Muscle of leg (tissue), 3 donors: ENCODE measurements at regions not wholly inside any gene's neighbourhood (a gene's known extent, or its start where the extent isn't known, plus 50 kb on each side); places are given as distances from the start of the nearest gene placed in this dataset.

Experiments used
- DNase-seq: peaks from one replicate; pipeline ENCODE4 v3.0.0; 2013
- H3K27ac ChIP-seq: one replicate; pipeline ENCODE4 v1.5.1; 2013; ENCODE audit warnings: mild to moderate bottlenecking, low read length, control low read depth
- H3K27me3 ChIP-seq: one replicate; pipeline ENCODE4 v1.6.1; 2013; ENCODE audit warnings: low read length; ENCODE audit not compliant: control insufficient read depth, insufficient read depth
- H3K36me3 ChIP-seq: one replicate; pipeline ENCODE4 v1.6.1; 2013; ENCODE audit warnings: low read length; ENCODE audit not compliant: control insufficient read depth, insufficient read depth
- H3K4me1 ChIP-seq: one replicate; pipeline ENCODE4 v1.6.1; 2013; ENCODE audit warnings: low read length; ENCODE audit not compliant: control insufficient read depth, insufficient read depth
- H3K4me3 ChIP-seq: one replicate; pipeline ENCODE4 v1.5.1; 2013; ENCODE audit warnings: low read length, control low read depth
- H3K9me3 ChIP-seq: replicated peaks from 2 replicates; pipeline ENCODE4 v1.6.1; 2013; ENCODE audit warnings: low read depth, low read length; ENCODE audit not compliant: control insufficient read depth
- WGBS: methylation state at CpG from one replicate; pipeline ENCODE4 v1.1.5; 2013; ENCODE audit warnings: missing lambda C conversion rate; ENCODE audit not compliant: insufficient coverage; 5-methylcytosine and 5-hydroxymethylcytosine counted together

DNA sequence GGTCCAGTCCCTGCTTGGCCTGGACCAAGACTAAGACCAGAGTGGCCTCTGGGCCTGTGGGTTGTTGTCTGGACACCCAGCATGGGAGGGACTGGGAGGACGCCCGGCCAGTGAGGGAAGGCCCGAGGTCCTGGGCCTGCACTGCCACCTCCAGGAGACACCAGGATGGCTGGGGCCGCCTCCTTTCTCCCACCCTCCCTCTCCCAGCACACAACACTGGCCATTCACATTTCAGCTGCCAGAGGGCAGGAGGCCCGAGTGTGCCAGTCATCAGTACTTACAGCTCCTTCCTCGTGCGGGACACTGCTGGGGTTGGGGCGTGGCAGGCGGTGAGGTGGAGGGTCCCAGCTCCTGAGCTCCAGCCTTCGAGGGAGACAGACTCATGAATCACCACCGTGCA lies 133.5 kb downstream of the ASB1 start:
- H3K27me3 ChIP-seq, result peaks cover 16% of the 10 kb centered on the region
- no peak for DNase-seq
- H3K27ac ChIP-seq, result no peak overlapping the region
- no peaks in the 10 kb centered on the region for H3K36me3 ChIP-seq
- peaks cover 3% of the 10 kb centered on the region for H3K4me1 ChIP-seq
- no peak overlapping the region for H3K4me3 ChIP-seq
- no peaks in the 10 kb centered on the region for H3K9me3 ChIP-seq
- 78% methylated on average over 11 of the region's 11 CpGs for WGBS

- Histone ChIP-seq H3K9me3 (no peaks in the 10 kb centered on the region), H3K27me3 (peaks cover 18% of the 10 kb centered on the region), H3K36me3 (no peaks in the 10 kb centered on the region), H3K4me3 (no peak overlapping the region), H3K27ac (no peak overlapping the region), H3K4me1 (peaks cover 9% of the 10 kb centered on the region)
- 71% methylated on average over 2 of the region's 6 CpGs for WGBS
- DNase-seq, result no peak
Measured at GRCh38 chr2:238561230-238561629, 134.5 kb downstream of the ASB1 start.

DNA sequence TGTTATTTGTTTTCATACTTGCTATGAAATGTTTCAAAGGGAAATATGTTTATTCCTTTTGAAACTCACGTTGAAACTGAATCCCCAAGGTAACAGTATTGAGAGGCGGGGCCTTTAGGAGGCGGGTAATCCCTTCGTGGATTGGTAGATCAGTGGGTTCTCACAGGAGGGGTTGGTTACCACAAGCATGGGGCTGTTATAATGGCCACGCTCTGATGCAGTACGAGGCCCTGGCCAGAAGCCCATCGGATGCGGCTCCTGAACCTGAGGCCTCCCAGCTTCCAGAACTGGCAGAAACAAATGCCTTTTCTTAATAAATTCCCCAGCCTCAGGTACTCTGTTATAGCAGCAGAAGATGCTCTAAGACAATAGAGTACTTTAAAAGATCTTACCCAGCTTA lies 135.7 kb downstream of the ASB1 start:
- no peaks in the 10 kb centered on the region for H3K9me3 ChIP-seq
- H3K27me3 ChIP-seq, result peaks cover 19% of the 10 kb centered on the region
- no peak overlapping the region for H3K4me3 ChIP-seq
- WGBS, result 63% methylated on average over 5 of the region's 8 CpGs
- no peaks in the 10 kb centered on the region for H3K36me3 ChIP-seq
- H3K27ac ChIP-seq, result no peak overlapping the region
- no peak for DNase-seq
- H3K4me1 ChIP-seq, result peaks cover 9% of the 10 kb centered on the region

GRCh38 chr2:238563551-238563950 lies 136.8 kb downstream of the ASB1 start:
- H3K9me3 ChIP-seq, result no peaks in the 10 kb centered on the region
- peak; percentile 39 for DNase-seq
- H3K27ac ChIP-seq, result no peak overlapping the region
- no peak overlapping the region for H3K4me3 ChIP-seq
- no CpG with 5 or more reads among the region's 10 CpGs for WGBS
- peaks cover 17% of the 10 kb centered on the region for H3K4me1 ChIP-seq
- H3K27me3 ChIP-seq, result peaks cover 21% of the 10 kb centered on the region
- no peaks in the 10 kb centered on the region for H3K36me3 ChIP-seq

- 65% methylated on average over 11 of the region's 16 CpGs for WGBS
- Histone ChIP-seq H3K4me3 (no peak overlapping the region), H3K4me1 (peaks cover 25% of the 10 kb centered on the region)
Measured at GRCh38 chr2:238564286-238564920, 137.7 kb downstream of the ASB1 start.

DNA sequence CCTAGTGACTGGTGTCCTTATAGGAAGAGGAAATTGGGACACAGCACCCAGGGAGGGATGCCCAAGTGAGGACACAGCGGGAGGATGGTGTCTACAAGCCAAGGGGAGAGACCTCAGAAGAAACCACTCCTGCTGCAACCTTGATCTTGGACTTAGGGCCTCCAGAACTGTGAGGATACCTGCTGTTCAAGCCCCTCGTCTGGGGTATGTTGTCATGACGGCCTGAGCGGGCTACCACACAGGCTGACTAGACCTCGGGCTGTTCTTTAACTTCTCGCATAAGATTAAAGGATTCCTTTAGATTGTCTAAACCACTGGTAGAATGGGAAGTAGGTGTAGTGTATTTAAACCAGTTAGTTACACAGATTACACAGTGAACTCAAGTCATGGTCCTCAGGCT lies 138.3 kb downstream of the ASB1 start:
- Histone ChIP-seq H3K4me1 (peaks cover 31% of the 10 kb centered on the region), H3K9me3 (no peaks in the 10 kb centered on the region), H3K27ac (no peak overlapping the region), H3K27me3 (peaks cover 22% of the 10 kb centered on the region), H3K36me3 (no peaks in the 10 kb centered on the region), H3K4me3 (no peak overlapping the region)
- no peak for DNase-seq
- 83% methylated on average over 1 of the region's 6 CpGs for WGBS

More at GRCh38 chr2:238564286-238564920, 137.7 kb downstream of the ASB1 start:
- DNase-seq, result no peak
- Histone ChIP-seq H3K9me3 (no peaks in the 10 kb centered on the region), H3K27me3 (peaks cover 22% of the 10 kb centered on the region), H3K27ac (no peak overlapping the region), H3K36me3 (no peaks in the 10 kb centered on the region)

- peaks cover 39% of the 10 kb centered on the region for H3K4me1 ChIP-seq
- no peak overlapping the region for H3K4me3 ChIP-seq
- WGBS, result 67% methylated on average over 7 of the region's 16 CpGs
- no peak overlapping the region for H3K27ac ChIP-seq
- H3K9me3 ChIP-seq, result peaks cover 2% of the 10 kb centered on the region
- H3K27me3 ChIP-seq, result peaks cover 20% of the 10 kb centered on the region
- H3K36me3 ChIP-seq, result no peaks in the 10 kb centered on the region
- DNase-seq, result no peak
Measured at GRCh38 chr2:238566001-238566645, 139.4 kb downstream of the ASB1 start.

DNA sequence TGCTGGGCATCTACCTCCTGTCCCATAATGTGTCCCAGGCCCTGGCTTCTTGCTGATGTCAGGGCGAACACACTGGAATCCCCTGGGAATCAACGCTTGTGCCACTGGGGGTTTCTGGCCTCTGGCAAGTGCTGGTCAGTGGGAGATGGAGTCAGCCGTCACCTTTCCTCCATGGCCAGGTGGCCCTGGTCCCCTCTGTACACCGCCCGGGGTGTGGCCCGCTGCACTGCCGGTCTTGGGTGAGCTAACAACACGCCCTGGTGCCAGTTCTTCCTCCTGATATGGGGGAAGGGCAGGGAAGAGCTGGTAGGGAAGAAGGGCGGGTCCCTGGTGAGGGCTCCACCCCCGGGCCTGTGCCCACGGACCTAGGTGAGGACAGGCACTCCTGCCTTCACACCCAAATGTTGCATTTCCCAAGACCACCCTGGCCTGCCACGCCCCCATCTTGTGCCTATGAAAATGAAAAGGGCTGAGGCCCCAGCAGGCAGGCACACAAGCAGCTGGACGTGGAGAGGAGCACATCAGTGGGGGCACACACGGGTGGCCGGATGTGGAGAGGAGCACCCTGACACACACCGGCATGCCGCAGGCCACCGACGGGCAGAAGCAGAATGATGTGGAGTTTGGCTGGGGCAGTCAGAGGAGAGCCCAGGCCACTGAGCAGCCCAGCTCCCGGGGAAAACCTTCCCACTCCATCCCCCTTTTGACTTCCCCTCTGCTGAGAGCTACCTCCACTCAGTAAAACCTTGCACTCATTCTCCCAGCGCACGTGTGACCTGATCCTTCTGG lies 140.5 kb downstream of the ASB1 start:
- no peaks in the 10 kb centered on the region for H3K36me3 ChIP-seq
- peaks cover 18% of the 10 kb centered on the region for H3K27me3 ChIP-seq
- peaks cover 45% of the 10 kb centered on the region for H3K4me1 ChIP-seq
- peaks cover 2% of the 10 kb centered on the region for H3K9me3 ChIP-seq
- no peak for DNase-seq
- WGBS, result 81% methylated on average over 10 of the region's 22 CpGs
- H3K4me3 ChIP-seq, result no peak overlapping the region
- H3K27ac ChIP-seq, result no peak overlapping the region

- WGBS, result 56% methylated on average over 6 of the region's 10 CpGs
- peaks cover 2% of the 10 kb centered on the region for H3K9me3 ChIP-seq
- no peak overlapping the region for H3K27ac ChIP-seq
- DNase-seq, result no peak
- peaks cover 45% of the 10 kb centered on the region for H3K4me1 ChIP-seq
- no peaks in the 10 kb centered on the region for H3K36me3 ChIP-seq
- peaks cover 15% of the 10 kb centered on the region for H3K27me3 ChIP-seq
- H3K4me3 ChIP-seq, result no peak overlapping the region
Measured at GRCh38 chr2:238567996-238568395, 141.3 kb downstream of the ASB1 start.
